H1 (cell line): ENCODE measurements at regions not wholly inside any gene's neighbourhood (a gene's known extent, or its start where the extent isn't known, plus 50 kb on each side); places are given as distances from the start of the nearest gene placed in this dataset.

Experiments
- CTCF ChIA-PET: fragments of 300-600 bp; sonication (Branson Sonifier 250); formaldehyde crosslinking; loops from one replicate; lab custom pipeline; 2021; ENCODE audit not compliant: partially characterized antibody; lab: Charles Lee
- POLR2A ChIA-PET: fragments of 300-600 bp; sonication (Branson Sonifier 250); formaldehyde crosslinking; loops from one replicate; lab custom pipeline; 2021; ENCODE audit warnings: inconsistent platforms; ENCODE audit not compliant: partially characterized antibody; lab: Charles Lee
- DNase-seq, 2 experiments: peaks; one replicate each; pipeline versions ENCODE4 v3.0.0 to v3.0.0-alpha.2; 2010 to 2022; ENCODE audit warnings: low spot score in 2 of 2, low read depth in 1 of 2, mixed read lengths in 1 of 2
- FAIRE-seq: peaks from 2 replicates; lab custom pipeline; 2011; peaks lifted over from hg19 to GRCh38; lab: Jason Lieb, UNC
- H2AFZ ChIP-seq: 2 replicates; pipeline ENCODE4 v1.8.1; 2012; ENCODE audit warnings: low read length, inconsistent platforms
- H2AK5ac ChIP-seq: 2 replicates; pipeline ENCODE4 v1.6.1; 2013; ENCODE audit warnings: low read depth, low read length
- H2BK120ac ChIP-seq: replicated peaks from 2 replicates; pipeline ENCODE3; 2013; ENCODE audit warnings: low read depth, low read length, inconsistent platforms
- H2BK12ac ChIP-seq: 2 replicates; pipeline ENCODE4 v1.6.1; 2013; ENCODE audit warnings: low read depth, low read length
- H2BK15ac ChIP-seq: 2 replicates; pipeline ENCODE4 v1.6.1; 2013; ENCODE audit warnings: low read length
- H2BK20ac ChIP-seq: 2 replicates; pipeline ENCODE4 v1.6.1; 2013; ENCODE audit warnings: low read length
- H2BK5ac ChIP-seq: 2 replicates; pipeline ENCODE4 v1.6.1; 2013; ENCODE audit warnings: low read depth, low read length
- H3K14ac ChIP-seq: 2 replicates; pipeline ENCODE4 v1.6.1; 2013; ENCODE audit warnings: inconsistent platforms; ENCODE audit not compliant: insufficient read length
- H3K18ac ChIP-seq: 2 replicates; pipeline ENCODE4 v1.6.1; 2013; ENCODE audit warnings: low read length; ENCODE audit errors: extremely low read depth
- H3K23ac ChIP-seq: 2 replicates; pipeline ENCODE4 v1.6.1; 2013; ENCODE audit warnings: inconsistent platforms; ENCODE audit not compliant: insufficient read length
- H3K23me2 ChIP-seq: 2 replicates; pipeline ENCODE4 v1.6.1; 2013; ENCODE audit warnings: low read depth, low read length
- H3K27ac ChIP-seq: 2 replicates; pipeline ENCODE4 v1.6.1; 2011; ENCODE audit warnings: low read depth, low read length, inconsistent platforms
- H3K27me3 ChIP-seq, 4 experiments: replicated peaks in 1 of 4; 1 replicate in 1 of 4; 2 replicates in 3 of 4; pipeline versions ENCODE4 v1.6.1 to v1.8.1; 2011 to 2013; ENCODE audit warnings: low read length in 3 of 4, mild to moderate bottlenecking in 3 of 4, inconsistent platforms in 2 of 4, mixed read lengths in 2 of 4, moderate library complexity in 1 of 4; ENCODE audit not compliant: control insufficient read depth in 3 of 4, insufficient read depth in 3 of 4; ENCODE audit errors: extremely low read depth in 1 of 4
- H3K36me3 ChIP-seq, 4 experiments: 2 replicates each; pipeline versions ENCODE4 v1.6.1 to v1.8.1; 2011 to 2013; ENCODE audit warnings: mild to moderate bottlenecking in 4 of 4, low read length in 3 of 4, moderate library complexity in 2 of 4, control low read depth in 1 of 4, inconsistent platforms in 1 of 4; ENCODE audit not compliant: insufficient read depth in 4 of 4, control insufficient read depth in 2 of 4
- H3K4ac ChIP-seq: replicated peaks from 2 replicates; pipeline ENCODE3; 2013; ENCODE audit warnings: low read length, low read depth, mixed read lengths, inconsistent platforms; ENCODE audit not compliant: insufficient read length
- H3K4me1 ChIP-seq, 4 experiments: replicated peaks in 1 of 4; 1 replicate in 1 of 4; 2 replicates in 3 of 4; pipeline versions ENCODE4 v1.6.1 to v1.8.1; 2011 to 2013; ENCODE audit warnings: low read length in 3 of 4, inconsistent platforms in 2 of 4, mixed read lengths in 1 of 4; ENCODE audit not compliant: insufficient read depth in 4 of 4, control insufficient read depth in 3 of 4
- H3K4me2 ChIP-seq, 2 experiments: 2 replicates each; pipeline versions ENCODE4 v1.6.1 to v1.8.1; 2011 to 2013; ENCODE audit warnings: low read depth in 2 of 2, low read length in 2 of 2, control low read depth in 1 of 2, inconsistent platforms in 1 of 2, mild to moderate bottlenecking in 1 of 2; ENCODE audit not compliant: insufficient read depth in 1 of 2
- H3K4me3 ChIP-seq, 4 experiments: fragments of 200-600, 300-600 bp in 1 of 4; sonication (generic), shearing (Covaris generic), sonication (Bioruptor Twin) in 1 of 4; 2 replicates each; pipeline versions ENCODE4 v1.5.1 to v1.8.1; 2011 to 2016; ENCODE audit warnings: low read length in 4 of 4, low read depth in 3 of 4, control low read depth in 2 of 4, inconsistent platforms in 2 of 4, mild to moderate bottlenecking in 2 of 4, mixed read lengths in 1 of 4, moderate library complexity in 1 of 4; ENCODE audit not compliant: insufficient read depth in 2 of 4; ENCODE audit errors: extremely low read depth in 1 of 4
- H3K56ac ChIP-seq: replicated peaks from 2 replicates; pipeline ENCODE3; 2013; ENCODE audit warnings: low read depth, mild to moderate bottlenecking, mixed read lengths, low read length, inconsistent platforms; ENCODE audit not compliant: insufficient read length
- H3K79me1 ChIP-seq: 2 replicates; pipeline ENCODE4 v1.6.1; 2013; ENCODE audit warnings: low read depth, low read length, control low read depth
- H3K79me2 ChIP-seq, 2 experiments: 2 replicates each; pipeline versions ENCODE4 v1.6.1 to v1.8.1; 2012 to 2013; ENCODE audit warnings: low read length in 2 of 2, mild to moderate bottlenecking in 2 of 2, inconsistent platforms in 1 of 2; ENCODE audit not compliant: insufficient read depth in 2 of 2, control insufficient read depth in 1 of 2
- H3K9ac ChIP-seq, 4 experiments: replicated peaks in 1 of 4; 1 replicate in 1 of 4; 2 replicates in 3 of 4; pipeline versions ENCODE4 v1.6.1 to v1.8.1; 2011 to 2013; ENCODE audit warnings: low read depth in 3 of 4, low read length in 3 of 4, control low read depth in 2 of 4, mild to moderate bottlenecking in 2 of 4, moderate library complexity in 2 of 4, inconsistent platforms in 1 of 4; ENCODE audit errors: extremely low read depth in 1 of 4
- H3K9me3 ChIP-seq, 2 experiments: 2 replicates each; pipeline versions ENCODE4 v1.6.1 to v1.8.1; 2012 to 2013; ENCODE audit warnings: mild to moderate bottlenecking in 2 of 2, moderate library complexity in 2 of 2, control low read depth in 1 of 2, inconsistent platforms in 1 of 2, low read depth in 1 of 2, low read length in 1 of 2, mixed read lengths in 1 of 2; ENCODE audit not compliant: insufficient read depth in 2 of 2
- H4K20me1 ChIP-seq, 2 experiments: replicated peaks in 1 of 2; 2 replicates each; pipeline versions ENCODE3 to v1.8.1; 2011 to 2013; ENCODE audit warnings: inconsistent platforms in 2 of 2, low read length in 2 of 2, mild to moderate bottlenecking in 1 of 2; ENCODE audit not compliant: insufficient read depth in 2 of 2, control insufficient read depth in 1 of 2
- H4K5ac ChIP-seq: 2 replicates; pipeline ENCODE4 v1.6.1; 2013; ENCODE audit warnings: low read length, low read depth, mixed read lengths, inconsistent platforms; ENCODE audit not compliant: insufficient read length
- H4K8ac ChIP-seq: 2 replicates; pipeline ENCODE4 v1.8.0; 2013; ENCODE audit warnings: mild to moderate bottlenecking, moderate library complexity, low read length, inconsistent platforms; ENCODE audit not compliant: insufficient read depth; ENCODE audit errors: extremely low read depth
- H4K91ac ChIP-seq: replicated peaks from 2 replicates; pipeline ENCODE3; 2013; ENCODE audit warnings: low read length, mixed read lengths, inconsistent platforms; ENCODE audit not compliant: insufficient read length
- E2F6 ChIP-seq: IDR thresholded peaks from 2 replicates; pipeline ENCODE4 v1.6.1; 2012; ENCODE audit warnings: inconsistent platforms
- EGR1 ChIP-seq: IDR thresholded peaks from 2 replicates; pipeline ENCODE4 v1.6.1; 2011; ENCODE audit warnings: low read depth, low read length, borderline replicate concordance
- KDM1A ChIP-seq: fragments of 200-600, 300-600 bp; sonication (generic); IDR thresholded peaks from 2 replicates; pipeline ENCODE4 v1.7.1; 2016; ENCODE audit warnings: mild to moderate bottlenecking, low read length, borderline replicate concordance
- SUZ12 ChIP-seq: fragments of 200-600 bp; sonication (generic); IDR thresholded peaks from 2 replicates; pipeline ENCODE4 v1.6.1; 2012; ENCODE audit warnings: mild to moderate bottlenecking, inconsistent platforms, low read length, moderate library complexity, mixed read lengths

- H3K4me3 ChIP-seq, result no peak overlapping the region
- H3K4ac ChIP-seq, result no peak overlapping the region
- no peaks in the 10 kb centered on the region for H4K20me1 ChIP-seq
- no peak for TF ChIP-seq KDM1A
- TF ChIP-seq E2F6, result no peak
- TF ChIP-seq EGR1, result no peak
- TF ChIP-seq SUZ12, result no peak
- TF ChIP-seq, all 59 proteins: peak for 0
- H3K18ac ChIP-seq, result no peak overlapping the region
- H2AK5ac ChIP-seq, result no peak overlapping the region
- H3K9me3 ChIP-seq, result no peaks in the 10 kb centered on the region
- no peaks in the 10 kb centered on the region for H3K79me1 ChIP-seq
- no peak overlapping the region for H3K27ac ChIP-seq
- no peak overlapping the region for H3K23ac ChIP-seq
- H3K14ac ChIP-seq, result no peak overlapping the region
- DNase-seq (no peak), FAIRE-seq (no peak)
- H2BK20ac ChIP-seq, result no peak overlapping the region
- H3K23me2 ChIP-seq, result no peaks in the 10 kb centered on the region
- no peak overlapping the region for H2BK5ac ChIP-seq
- no peaks in the 10 kb centered on the region for H3K4me1 ChIP-seq
- H3K27me3 ChIP-seq, result no peaks in the 10 kb centered on the region
- ChIA-PET CTCF (interaction anchor here (0.8 kb wide), 1 partner anchor 28 kb away, joined by 4 read pairs; no protein-coding TSS in a partner anchor), POLR2A (no interaction called here)
- no peaks in the 10 kb centered on the region for H3K79me2 ChIP-seq
- H2AFZ ChIP-seq, result no peak overlapping the region
- no peak overlapping the region for H3K9ac ChIP-seq
- no peak overlapping the region for H3K56ac ChIP-seq
- H3K36me3 ChIP-seq, result no peaks in the 10 kb centered on the region; a peak in 1 of 8 replicates
- H4K8ac ChIP-seq, result no peak overlapping the region
- no peak overlapping the region for H4K5ac ChIP-seq
- no peak overlapping the region for H2BK120ac ChIP-seq
- H2BK15ac ChIP-seq, result no peak overlapping the region
- H2BK12ac ChIP-seq, result no peak overlapping the region; the same call in 1 of the 2 replicates
- no peak overlapping the region for H3K4me2 ChIP-seq
- H4K91ac ChIP-seq, result no peak overlapping the region
Measured at GRCh38 chr6:141123049-141123448, 1009.7 kb upstream of the GJE1 start.
